HG02970 (cell line): ENCODE measurements at regions not wholly inside any gene's neighbourhood (a gene's known extent, or its start where the extent isn't known, plus 50 kb on each side); places are given as distances from the start of the nearest gene placed in this dataset.
"Not testable (repeated sequence)": the region's sequence is repeated elsewhere in the genome, so short reads cannot be mapped to it uniquely, and the experiment has no call there.

Experiments used
- ATAC-seq: cut with Tn5 transposase; IDR thresholded peaks from one replicate; pipeline ENCODE4 v1.9.1; 2021; ENCODE audit warnings: mild to moderate bottlenecking, moderate library complexity, moderate number of reproducible peaks; ENCODE audit not compliant: unreplicated experiment, low FRiP score

GRCh38 chr18:66316701-66317100 lies 287.2 kb downstream of the CDH19 start:
- no peak for ATAC-seq

- no peak for ATAC-seq
Observed at GRCh38 chr18:66300141-66300540, 303.7 kb downstream of the CDH19 start.

GRCh38 chr18:66280470-66280869 lies 323.4 kb downstream of the CDH19 start:
- ATAC-seq, result no peak

GRCh38 chr18:66271962-66272361 lies 331.9 kb downstream of the CDH19 start:
- ATAC-seq, result no peak

GRCh38 chr18:66264130-66264529 lies 339.8 kb downstream of the CDH19 start:
- no peak for ATAC-seq

- no peak for ATAC-seq
Observed at GRCh38 chr18:66254121-66254520, 349.8 kb downstream of the CDH19 start.

GRCh38 chr18:66252703-66253102 lies 351.2 kb downstream of the CDH19 start:
- ATAC-seq, result no peak

GRCh38 chr18:66235206-66235605 lies 368.7 kb downstream of the CDH19 start:
- ATAC-seq, result no peak

GRCh38 chr18:66226782-66227181 lies 377.1 kb downstream of the CDH19 start:
- no peak for ATAC-seq

GRCh38 chr18:66223317-66223716 lies 380.6 kb downstream of the CDH19 start:
- not testable (repeated sequence) for ATAC-seq

- ATAC-seq, result no peak
Observed at GRCh38 chr18:66222174-66222573, 381.7 kb downstream of the CDH19 start.

GRCh38 chr18:66219817-66220216 lies 384.1 kb downstream of the CDH19 start:
- no peak for ATAC-seq

- ATAC-seq, result no peak
Observed at GRCh38 chr18:66211749-66212148, 392.1 kb downstream of the CDH19 start.

- no peak for ATAC-seq
Observed at GRCh38 chr18:66210875-66211274, 393.0 kb downstream of the CDH19 start.

- no peak for ATAC-seq
Observed at GRCh38 chr18:66209656-66210055, 394.2 kb downstream of the CDH19 start.

- ATAC-seq, result no peak
Observed at GRCh38 chr18:66196805-66197204, 407.1 kb downstream of the CDH19 start.

GRCh38 chr18:66193938-66194337 lies 410.0 kb downstream of the CDH19 start:
- ATAC-seq, result no peak

GRCh38 chr18:66193394-66193793 lies 410.5 kb downstream of the CDH19 start:
- ATAC-seq, result no peak

- ATAC-seq, result no peak
Observed at GRCh38 chr18:66168685-66169235, 417.9 kb downstream of the CDH7 start.

GRCh38 chr18:66167829-66168684 lies 417.2 kb downstream of the CDH7 start:
- no peak for ATAC-seq

- no peak for ATAC-seq
Observed at GRCh38 chr18:66160007-66160406, 409.2 kb downstream of the CDH7 start.

- no peak for ATAC-seq
Observed at GRCh38 chr18:66159451-66159850, 408.6 kb downstream of the CDH7 start.
